K562 (cell line): ENCODE measurements at regions not wholly inside any gene's neighbourhood (a gene's known extent, or its start where the extent isn't known, plus 50 kb on each side); places are given as distances from the start of the nearest gene placed in this dataset.

Experiments used
- ATAC-seq: fragments of 200-7000 bp; cut with Tn5 transposase; 3 replicates; pipeline ENCODE4 v1.9.1; 2020; ENCODE audit warnings: moderate library complexity
- BruUV-seq: library from RNA; stranded (reverse); fragments of 400-500 nt; replicated peaks from 2 replicates; lab custom pipeline; 2021; lab: Mats Ljungman, UMichigan
- CTCF ChIA-PET: fragments of 300-600 bp; formaldehyde crosslinking; extraction: SDS; loops from one replicate; lab custom pipeline; 2021; ENCODE audit warnings: low intra/inter-chr PET ratio; lab: Yijun Ruan, JAX
- POLR2A ChIA-PET: fragments of 300-600, 350-650 bp; sonication (Branson Sonifier 250); formaldehyde crosslinking; extraction: SDS; loops from one replicate; lab custom pipeline; 2021; ENCODE audit warnings: antibody characterized with exemption, inconsistent platforms; lab: Yijun Ruan, JAX
- DNase-seq, 4 experiments: peaks; one replicate each; pipeline versions ENCODE4 v3.0.0 to v3.0.0-alpha.2; 2011 to 2018; ENCODE audit warnings: low spot score in 3 of 4, mixed read lengths in 3 of 4; ENCODE audit errors: extremely low read depth in 1 of 4
- FAIRE-seq: peaks from 2 replicates; lab custom pipeline; 2011; peaks lifted over from hg19 to GRCh38; lab: Jason Lieb, UNC
- H2AFZ ChIP-seq: 2 replicates; pipeline ENCODE4 v1.6.0; 2011; ENCODE audit warnings: low read depth, low read length, control low read depth, inconsistent platforms
- H3K27ac ChIP-seq: fragments of 200-600 bp; 3 replicates; pipeline ENCODE4 v1.8.0; 2011; ENCODE audit warnings: low read depth, mild to moderate bottlenecking, control low read depth, inconsistent platforms, low read length, moderate library complexity, mixed read lengths; ENCODE audit errors: extremely low read depth
- H3K27me3 ChIP-seq, 2 experiments: fragments of 300-600 bp in 1 of 2; 2 replicates in 1 of 2; 3 replicates in 1 of 2; pipeline versions ENCODE4 v1.6.0 to v1.8.0; 2011; ENCODE audit warnings: inconsistent platforms in 2 of 2, low read length in 2 of 2, mild to moderate bottlenecking in 1 of 2, mixed read lengths in 1 of 2, moderate library complexity in 1 of 2; ENCODE audit not compliant: control insufficient read depth in 2 of 2, insufficient read depth in 2 of 2
- H3K36me3 ChIP-seq: fragments of 300-600 bp; 3 replicates; pipeline ENCODE4 v1.8.0; 2011; ENCODE audit warnings: mild to moderate bottlenecking, low read length, inconsistent platforms; ENCODE audit not compliant: control insufficient read depth, insufficient read depth
- H3K4me1 ChIP-seq, 2 experiments: fragments of 200-600 bp in 1 of 2; replicated peaks in 1 of 2; 2 replicates in 1 of 2; 3 replicates in 1 of 2; pipeline versions ENCODE4 v1.5.1 to v1.8.0; 2011; ENCODE audit warnings: inconsistent platforms in 2 of 2, low read length in 2 of 2, mild to moderate bottlenecking in 1 of 2, mixed read lengths in 1 of 2, moderate library complexity in 1 of 2; ENCODE audit not compliant: control insufficient read depth in 2 of 2, insufficient read depth in 2 of 2
- H3K4me2 ChIP-seq: 2 replicates; pipeline ENCODE4 v1.6.1; 2011; ENCODE audit warnings: low read length, control low read depth, inconsistent platforms, mixed read lengths; ENCODE audit not compliant: insufficient read depth
- H3K4me3 ChIP-seq: fragments of 200-600 bp; sonication (generic), shearing (Covaris generic); 2 replicates; pipeline ENCODE4 v1.5.1; 2016; ENCODE audit warnings: control low read depth, inconsistent platforms
- H3K79me2 ChIP-seq: fragments of 200-600 bp; 3 replicates; pipeline ENCODE4 v1.8.0; 2011; ENCODE audit warnings: low read length, inconsistent platforms; ENCODE audit not compliant: control insufficient read depth, insufficient read depth
- H3K9ac ChIP-seq, 2 experiments: 2 replicates each; pipeline versions ENCODE4 v1.6.0 to v1.6.1; 2011; ENCODE audit warnings: low read depth in 2 of 2, low read length in 2 of 2, control low read depth in 1 of 2, inconsistent platforms in 1 of 2, mild to moderate bottlenecking in 1 of 2, mixed read lengths in 1 of 2; ENCODE audit not compliant: insufficient read depth in 1 of 2
- H3K9me1 ChIP-seq: one replicate; pipeline ENCODE4 v1.6.0; 2011; ENCODE audit warnings: inconsistent platforms, mild to moderate bottlenecking, low read length, moderate library complexity; ENCODE audit not compliant: control insufficient read depth, insufficient read depth
- H3K9me3 ChIP-seq: replicated peaks from 2 replicates; pipeline ENCODE4 v1.5.1; 2011; ENCODE audit warnings: low read depth, low read length, inconsistent platforms; ENCODE audit not compliant: control insufficient read depth, insufficient read depth
- H4K20me1 ChIP-seq: replicated peaks from 2 replicates; pipeline ENCODE4 v1.6.1; 2011; ENCODE audit warnings: low read length, inconsistent platforms, mixed read lengths; ENCODE audit not compliant: control insufficient read depth, insufficient read depth
- ETV6 ChIP-seq, 3 experiments: fragments of 150-350 bp in 1 of 3; sonication (generic) in 1 of 3; formaldehyde crosslinking in 1 of 3; IDR thresholded peaks; 2 replicates each; pipeline versions ENCODE4 v1.6.1 to v1.8.0; 2014 to 2022; ENCODE audit warnings: borderline replicate concordance in 2 of 3, low read depth in 2 of 3, antibody characterized with exemption in 1 of 3, low read length in 1 of 3, mild to moderate bottlenecking in 1 of 3, missing genetic modification reagents in 1 of 3
- PHF21A ChIP-seq: fragments of 450-650 bp; IDR thresholded peaks from 2 replicates; pipeline ENCODE4 v1.6.1; 2017; ENCODE audit warnings: low read depth, borderline replicate concordance
- PTTG1 ChIP-seq: fragments of 450-650 bp; IDR thresholded peaks from 2 replicates; pipeline ENCODE4 v1.6.1; 2016; ENCODE audit warnings: low read depth, mild to moderate bottlenecking, missing genetic modification characterization, missing compliant biosample characterization
- TAF15 ChIP-seq: fragments of 200-400 bp; formaldehyde crosslinking; IDR thresholded peaks from 2 replicates; pipeline ENCODE4 v1.6.1; 2017; ENCODE audit warnings: mild to moderate bottlenecking, low read depth, low read length, moderate library complexity
- WGBS: fragments of 100-300 bp; shearing (Covaris generic); methylation state at CpG from one replicate; pipeline ENCODE4 v1.1.6; 2016; ENCODE audit warnings: low coverage, mixed read lengths; ENCODE audit not compliant: insufficient coverage; ENCODE audit errors: missing lambda C conversion rate; 5-methylcytosine and 5-hydroxymethylcytosine counted together
- in situ Hi-C: fragments of 300-500 bp; cut with MboI; formaldehyde crosslinking; loops from 4 replicates; pipeline ENCODE4 v1.15.0; 2018; ENCODE audit warnings: inconsistent platforms, mixed read lengths
- intact Hi-C: fragments of 100-400 bp; cut with micrococcal nuclease; formaldehyde crosslinking; loops from 2 replicates; pipeline ENCODE4 v1.14.2; 2022
- TF ChIP-seq, protein P1 (sequence below): fragments of 250-450 bp; sonication (Bioruptor Pico); IDR thresholded peaks from 2 replicates; pipeline ENCODE4 v1.8.0; 2022; ENCODE audit warnings: inconsistent platforms, mild to moderate bottlenecking, moderate library complexity, borderline replicate concordance

DNA sequence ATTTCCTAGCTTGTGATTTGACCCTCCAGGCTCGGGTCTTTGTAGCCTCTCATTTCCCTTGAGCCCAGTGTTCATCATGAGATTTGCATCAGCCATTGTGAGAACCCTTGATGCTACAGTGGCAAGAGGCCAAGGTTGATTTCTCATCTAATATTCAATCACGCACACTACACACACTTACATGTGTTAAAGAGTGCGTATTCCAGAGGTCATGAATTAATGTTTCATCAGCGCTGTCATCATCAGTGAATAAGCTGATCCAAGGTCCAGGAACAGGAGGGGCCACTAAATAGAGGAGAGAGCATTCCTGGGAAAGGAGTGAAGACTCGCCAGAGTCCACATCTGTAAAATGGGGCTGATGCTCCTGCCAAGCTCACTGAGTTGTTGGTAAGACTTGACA, 276.1 kb upstream of the SIX2 start:
- peaks cover 20 to 25% of the 10 kb centered on the region in 2 experiments; a peak in 4 of 5 replicates for H3K27me3 ChIP-seq
- CTCF ChIA-PET, result no interaction called here
- no peaks in the 10 kb centered on the region for H3K9me1 ChIP-seq
- no peak for TF ChIP-seq ETV6 (IDR thresholded peaks at IDR 0.05; ENCODE audit: borderline replicate concordance in 1 of 2, low read depth in 2 of 2, low read length in 1 of 2)
- TF ChIP-seq ETV6 (CRISPR knock-in tag; IDR thresholded peaks at IDR 0.05; ENCODE audit: borderline replicate concordance), result no peak
- TF ChIP-seq PHF21A, result no peak
- TF ChIP-seq PTTG1 (tag), result no peak
- TF ChIP-seq TAF15, result no peak
- TF ChIP-seq, protein P1, sequence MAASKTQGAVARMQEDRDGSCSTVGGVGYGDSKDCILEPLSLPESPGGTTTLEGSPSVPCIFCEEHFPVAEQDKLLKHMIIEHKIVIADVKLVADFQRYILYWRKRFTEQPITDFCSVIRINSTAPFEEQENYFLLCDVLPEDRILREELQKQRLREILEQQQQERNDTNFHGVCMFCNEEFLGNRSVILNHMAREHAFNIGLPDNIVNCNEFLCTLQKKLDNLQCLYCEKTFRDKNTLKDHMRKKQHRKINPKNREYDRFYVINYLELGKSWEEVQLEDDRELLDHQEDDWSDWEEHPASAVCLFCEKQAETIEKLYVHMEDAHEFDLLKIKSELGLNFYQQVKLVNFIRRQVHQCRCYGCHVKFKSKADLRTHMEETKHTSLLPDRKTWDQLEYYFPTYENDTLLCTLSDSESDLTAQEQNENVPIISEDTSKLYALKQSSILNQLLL (CRISPR knock-in tag), result no peak
- in situ Hi-C loops (no loop called here), intact Hi-C loops (no loop called here)
- DNase-seq (no peak), ATAC-seq (no peak), FAIRE-seq (no peak)
- no peak overlapping the region for H3K9ac ChIP-seq
- BruUV-seq, result no TSS peak
- H4K20me1 ChIP-seq, result no peaks in the 10 kb centered on the region; the same call in 1 of the 2 replicates
- H3K27ac ChIP-seq, result no peak overlapping the region
- no peaks in the 10 kb centered on the region for H3K36me3 ChIP-seq
- no peak overlapping the region for H2AFZ ChIP-seq
- no peak overlapping the region for H3K4me3 ChIP-seq
- H3K4me1 ChIP-seq, result no peaks in the 10 kb centered on the region
- POLR2A ChIA-PET, result no interaction called here
- H3K79me2 ChIP-seq, result no peaks in the 10 kb centered on the region
- no peaks in the 10 kb centered on the region for H3K9me3 ChIP-seq
- WGBS, result 1% methylated on average over 5 of the region's 5 CpGs
- H3K4me2 ChIP-seq, result no peak overlapping the region
